ENCODE measurements at regions not wholly inside any gene's neighbourhood (a gene's known extent, or its start where the extent isn't known, plus 50 kb on each side); places are given as distances from the start of the nearest gene placed in this dataset.

DNA sequence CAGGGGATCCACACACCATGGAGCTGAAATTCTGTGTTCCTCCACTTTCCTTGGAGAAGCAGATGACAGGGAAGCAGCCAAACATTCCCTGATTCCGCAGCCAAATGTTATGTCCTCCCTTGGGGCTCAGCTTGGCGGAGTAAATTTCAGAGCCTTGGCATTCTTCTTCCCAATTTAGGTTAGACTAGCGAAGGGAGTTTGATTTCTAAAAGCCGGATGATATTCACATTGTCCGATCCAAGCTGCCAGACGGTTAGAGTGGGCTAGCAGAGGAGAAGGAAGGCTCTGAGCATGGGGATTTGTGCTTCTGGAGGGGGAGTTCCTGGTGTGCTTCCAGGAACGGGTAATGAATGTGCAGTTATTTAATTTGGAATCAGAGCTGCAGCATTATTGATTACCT lies 380.4 kb upstream of the EEF2KMT start:
- TF ChIP-seq, protein P1, sequence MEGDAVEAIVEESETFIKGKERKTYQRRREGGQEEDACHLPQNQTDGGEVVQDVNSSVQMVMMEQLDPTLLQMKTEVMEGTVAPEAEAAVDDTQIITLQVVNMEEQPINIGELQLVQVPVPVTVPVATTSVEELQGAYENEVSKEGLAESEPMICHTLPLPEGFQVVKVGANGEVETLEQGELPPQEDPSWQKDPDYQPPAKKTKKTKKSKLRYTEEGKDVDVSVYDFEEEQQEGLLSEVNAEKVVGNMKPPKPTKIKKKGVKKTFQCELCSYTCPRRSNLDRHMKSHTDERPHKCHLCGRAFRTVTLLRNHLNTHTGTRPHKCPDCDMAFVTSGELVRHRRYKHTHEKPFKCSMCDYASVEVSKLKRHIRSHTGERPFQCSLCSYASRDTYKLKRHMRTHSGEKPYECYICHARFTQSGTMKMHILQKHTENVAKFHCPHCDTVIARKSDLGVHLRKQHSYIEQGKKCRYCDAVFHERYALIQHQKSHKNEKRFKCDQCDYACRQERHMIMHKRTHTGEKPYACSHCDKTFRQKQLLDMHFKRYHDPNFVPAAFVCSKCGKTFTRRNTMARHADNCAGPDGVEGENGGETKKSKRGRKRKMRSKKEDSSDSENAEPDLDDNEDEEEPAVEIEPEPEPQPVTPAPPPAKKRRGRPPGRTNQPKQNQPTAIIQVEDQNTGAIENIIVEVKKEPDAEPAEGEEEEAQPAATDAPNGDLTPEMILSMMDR (IDR thresholded peaks at IDR 0.05; ENCODE audit: low read depth, low read length), result no peak
- no peak overlapping the region for H3K4me3 ChIP-seq (replicated peaks in 1 of 2; ENCODE audit: low read depth in 2 of 2, low read length in 2 of 2)
- no peak for DNase-seq (ENCODE audit: low read depth in 2 of 2)

DNA sequence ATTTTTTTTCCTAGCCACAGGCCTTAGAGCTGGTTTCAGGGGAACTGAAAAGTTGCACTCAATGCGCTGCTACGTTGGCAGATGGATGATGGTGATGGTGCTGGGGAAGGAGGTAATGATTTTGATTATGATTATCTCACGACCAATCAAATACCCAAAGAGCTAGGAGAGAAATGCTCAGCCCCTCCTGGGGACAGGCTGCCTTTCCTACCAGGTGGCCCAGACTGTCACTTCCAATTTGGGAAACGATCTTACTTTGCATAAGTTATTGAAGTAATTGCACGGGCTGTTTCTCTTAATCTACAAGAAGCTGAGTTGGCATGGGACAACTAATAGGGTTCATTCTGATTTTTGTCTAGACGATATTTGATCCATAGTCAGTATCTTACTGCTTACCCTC lies 379.7 kb upstream of the EEF2KMT start:
- TF ChIP-seq, protein P1 (IDR thresholded peaks at IDR 0.05; ENCODE audit: low read depth, low read length), result no peak
- DNase-seq (ENCODE audit: low read depth in 2 of 2), result no peak
- no peak overlapping the region for H3K4me3 ChIP-seq (replicated peaks in 1 of 2; ENCODE audit: low read depth in 2 of 2, low read length in 2 of 2)

DNA sequence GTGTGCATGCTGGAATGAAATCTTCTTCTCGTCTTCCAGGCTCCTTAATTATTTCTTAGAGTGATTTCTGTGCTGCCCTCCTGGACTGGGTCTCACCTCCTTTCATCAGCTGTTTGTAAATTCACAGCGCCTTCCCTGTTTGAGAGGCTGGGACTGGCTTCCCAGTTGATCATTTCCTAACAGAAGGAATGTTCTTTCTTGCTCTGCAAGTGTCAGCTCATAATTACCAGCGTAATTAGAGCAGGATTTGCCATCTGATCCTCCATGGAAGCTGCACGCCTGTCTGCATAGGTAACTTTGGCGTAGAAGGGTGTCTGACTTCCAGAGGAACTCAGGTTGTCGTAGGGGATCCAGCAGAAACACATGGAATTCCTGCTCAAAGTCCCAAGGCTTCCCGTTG lies 375.0 kb upstream of the EEF2KMT start:
- no peak for DNase-seq (ENCODE audit: low read depth in 2 of 2)
- TF ChIP-seq, protein P1 (IDR thresholded peaks at IDR 0.05; ENCODE audit: low read depth, low read length), result no peak
- no peak overlapping the region for H3K4me3 ChIP-seq (replicated peaks in 1 of 2; ENCODE audit: low read depth in 2 of 2, low read length in 2 of 2)

DNA sequence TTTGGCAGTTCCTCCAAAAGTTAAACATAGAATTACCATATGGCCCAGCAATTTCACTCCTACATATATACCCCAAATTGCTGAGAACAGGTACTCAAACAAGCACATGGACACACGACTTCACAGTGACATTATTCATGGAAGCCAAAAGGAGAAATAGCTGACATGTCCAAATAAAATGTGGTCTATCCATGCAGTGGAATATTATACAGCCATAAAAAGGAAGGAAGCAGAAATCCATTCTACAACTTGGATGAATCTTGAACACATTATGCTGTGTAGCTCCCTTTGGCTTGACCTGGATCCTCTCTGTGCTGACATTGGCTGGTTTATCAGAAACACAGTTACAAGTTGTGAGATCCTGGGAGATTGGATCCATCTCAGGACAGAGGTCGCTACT lies 370.9 kb upstream of the EEF2KMT start:
- TF ChIP-seq, protein P1 (IDR thresholded peaks at IDR 0.05; ENCODE audit: low read depth, low read length), result no peak
- DNase-seq (ENCODE audit: low read depth in 2 of 2), result no peak
- no peak overlapping the region for H3K4me3 ChIP-seq (replicated peaks in 1 of 2; ENCODE audit: low read depth in 2 of 2, low read length in 2 of 2)

DNA sequence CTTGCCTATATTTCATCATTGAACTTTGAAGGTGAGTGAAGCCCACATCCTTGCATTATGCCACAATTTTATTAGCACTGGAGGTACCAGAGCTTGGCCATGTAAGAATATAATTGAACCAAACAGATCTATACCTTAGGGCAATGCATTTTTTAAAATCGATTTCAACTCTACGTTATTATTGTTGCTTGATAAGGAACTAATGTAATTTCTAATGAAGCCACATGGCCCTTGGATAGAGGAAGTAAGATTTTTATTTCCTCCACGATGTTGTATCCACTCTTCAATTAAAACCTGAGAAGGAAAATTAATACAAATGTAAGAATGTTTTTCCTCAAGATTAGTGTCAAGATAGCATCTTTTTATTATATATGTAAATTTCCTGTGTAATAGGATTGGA lies 370.0 kb upstream of the EEF2KMT start:
- TF ChIP-seq, protein P1 (IDR thresholded peaks at IDR 0.05; ENCODE audit: low read depth, low read length), result no peak
- no peak for DNase-seq (ENCODE audit: low read depth in 2 of 2)
- H3K4me3 ChIP-seq (replicated peaks in 1 of 2; ENCODE audit: low read depth in 2 of 2, low read length in 2 of 2), result no peak overlapping the region

DNA sequence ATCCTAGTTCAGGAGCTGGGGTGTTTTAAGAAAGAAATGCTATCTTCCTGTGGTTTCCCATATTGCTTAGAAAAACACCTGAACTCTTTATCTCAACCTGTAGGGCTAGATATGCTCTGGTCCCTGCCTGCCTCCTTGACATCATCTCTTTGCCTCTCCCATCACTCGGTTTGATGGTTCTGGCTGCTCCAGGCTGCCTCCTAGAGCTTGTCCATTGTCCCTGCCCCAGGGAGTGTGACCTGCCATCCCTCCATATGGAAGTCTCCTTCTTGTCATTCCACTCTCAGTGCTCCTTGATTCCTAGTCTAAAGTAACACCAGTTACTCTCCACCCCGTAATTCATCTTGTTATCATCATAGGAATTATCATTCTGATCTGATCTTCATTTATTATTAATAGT lies 369.0 kb upstream of the EEF2KMT start:
- no peak overlapping the region for H3K4me3 ChIP-seq (replicated peaks in 1 of 2; ENCODE audit: low read depth in 2 of 2, low read length in 2 of 2)
- DNase-seq (ENCODE audit: low read depth in 2 of 2), result no peak
- TF ChIP-seq, protein P1 (IDR thresholded peaks at IDR 0.05; ENCODE audit: low read depth, low read length), result no peak

DNA sequence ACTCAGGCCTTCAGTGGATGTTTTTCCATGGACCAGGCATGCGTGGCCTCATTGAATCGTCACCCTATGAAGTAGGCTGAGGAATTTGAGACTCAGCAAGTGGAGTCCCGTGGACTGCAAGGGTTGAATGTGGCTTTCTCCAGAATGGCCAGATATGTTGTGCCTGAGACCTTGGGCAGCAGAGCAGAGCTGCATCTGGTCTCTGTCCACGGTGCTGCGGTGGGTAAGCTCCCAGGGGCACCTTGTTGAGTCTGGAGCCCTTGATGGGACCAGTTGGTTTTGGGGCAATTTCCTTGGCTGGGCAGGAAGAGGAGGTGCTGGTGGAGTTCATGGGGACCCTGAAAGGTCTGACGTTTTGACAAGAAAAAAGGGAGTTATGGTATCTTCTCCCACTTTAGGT lies 368.1 kb upstream of the EEF2KMT start:
- H3K4me3 ChIP-seq (replicated peaks in 1 of 2; ENCODE audit: low read depth in 2 of 2, low read length in 2 of 2), result no peak overlapping the region

More for the DNA sequence above, 368.1 kb upstream of the EEF2KMT start:
- DNase-seq (ENCODE audit: low read depth in 2 of 2), result no peak
- TF ChIP-seq, protein P1 (IDR thresholded peaks at IDR 0.05; ENCODE audit: low read depth, low read length), result no peak
